ENCODE measurements at regions not wholly inside any gene's neighbourhood (a gene's known extent, or its start where the extent isn't known, plus 50 kb on each side); places are given as distances from the start of the nearest gene placed in this dataset.

- Mint-ChIP-seq H3K36me3 (ENCODE audit: low read depth) (no peaks in the 10 kb centered on the region), H3K27me3 (peaks cover 6% of the 10 kb centered on the region), H3K4me3 (no peak overlapping the region), H3K27ac (no peak overlapping the region), H3K4me1 (no peaks in the 10 kb centered on the region), H3K9me3 (peaks cover 13% of the 10 kb centered on the region)
- ChIA-PET POLR2A (no interaction called here), CTCF (no interaction called here)
- DNase-seq = no peak
These were observed 131.3 kb downstream of the CYSLTR2 start for GRCh38 chr13:48784916-48785548.

- peaks cover 1% of the 10 kb centered on the region for H3K27me3 Mint-ChIP-seq
- CTCF ChIA-PET = no interaction called here
- POLR2A ChIA-PET = no interaction called here
- DNase-seq = no peak
- no peaks in the 10 kb centered on the region for H3K36me3 Mint-ChIP-seq (ENCODE audit: low read depth)
- no peak overlapping the region for H3K4me3 Mint-ChIP-seq
- no peak overlapping the region for H3K27ac Mint-ChIP-seq
- no peaks in the 10 kb centered on the region for H3K9me3 Mint-ChIP-seq
- H3K4me1 Mint-ChIP-seq = no peaks in the 10 kb centered on the region
These were observed 136.5 kb downstream of the CYSLTR2 start for GRCh38 chr13:48790199-48790598.

- CTCF ChIA-PET = no interaction called here
- Mint-ChIP-seq H3K9me3 (no peaks in the 10 kb centered on the region), H3K27ac (no peak overlapping the region), H3K4me1 (no peaks in the 10 kb centered on the region), H3K4me3 (no peak overlapping the region), H3K27me3 (no peaks in the 10 kb centered on the region), H3K36me3 (ENCODE audit: low read depth) (no peaks in the 10 kb centered on the region)
- DNase-seq = no peak
- POLR2A ChIA-PET = no interaction called here
These were observed 137.2 kb downstream of the CYSLTR2 start for GRCh38 chr13:48790966-48791365.

GRCh38 chr13:48797127-48797526 is 143.4 kb downstream of the CYSLTR2 start:
- ChIA-PET POLR2A (no interaction called here), CTCF (interaction anchor here (1.0 kb wide), 2 partner anchors 11 to 279 kb away, joined by 3 to 4 read pairs; no protein-coding TSS in a partner anchor)
- H3K27ac Mint-ChIP-seq = no peak overlapping the region
- no peaks in the 10 kb centered on the region for H3K9me3 Mint-ChIP-seq
- H3K4me1 Mint-ChIP-seq = no peaks in the 10 kb centered on the region
- H3K27me3 Mint-ChIP-seq = peaks cover 5% of the 10 kb centered on the region
- no peak overlapping the region for H3K4me3 Mint-ChIP-seq
- DNase-seq = no peak
- H3K36me3 Mint-ChIP-seq (ENCODE audit: low read depth) = no peaks in the 10 kb centered on the region

GRCh38 chr13:48797761-48798160 is 144.0 kb downstream of the CYSLTR2 start:
- no peak for DNase-seq
- ChIA-PET POLR2A (no interaction called here), CTCF (interaction anchor here (0.5 to 1.0 kb wide), 2 partner anchors 278 to 627 kb away, joined by 3 to 5 read pairs; no protein-coding TSS in a partner anchor)
- Mint-ChIP-seq H3K9me3 (no peaks in the 10 kb centered on the region), H3K4me3 (no peak overlapping the region), H3K4me1 (no peaks in the 10 kb centered on the region), H3K27me3 (peaks cover 5% of the 10 kb centered on the region), H3K27ac (no peak overlapping the region), H3K36me3 (ENCODE audit: low read depth) (no peaks in the 10 kb centered on the region)

DNA sequence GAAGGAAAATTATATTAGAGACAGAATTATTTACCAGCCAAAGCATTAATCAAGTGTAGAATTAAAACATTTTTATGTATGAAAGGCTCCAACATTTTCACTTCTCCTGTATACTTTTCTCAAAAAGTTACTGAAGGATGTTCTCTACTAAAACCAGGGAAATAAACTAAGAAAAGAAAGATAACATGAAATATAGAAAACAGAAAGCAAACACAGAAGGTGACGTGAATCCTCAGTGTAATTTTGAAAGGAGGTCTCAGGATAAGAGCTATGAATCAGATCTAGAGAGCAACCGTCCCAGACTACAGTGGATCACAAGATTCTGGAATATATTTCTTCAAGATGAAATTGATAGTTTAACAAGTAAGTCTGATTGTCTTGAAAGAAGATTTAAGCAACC is 144.5 kb downstream of the CYSLTR2 start:
- Mint-ChIP-seq H3K27ac (no peak overlapping the region), H3K36me3 (ENCODE audit: low read depth) (no peaks in the 10 kb centered on the region), H3K27me3 (peaks cover 5% of the 10 kb centered on the region), H3K4me1 (no peaks in the 10 kb centered on the region), H3K9me3 (no peaks in the 10 kb centered on the region), H3K4me3 (no peak overlapping the region)
- no peak for DNase-seq
- POLR2A ChIA-PET = interaction anchor here (0.6 kb wide), 1 partner anchor 178 kb away, joined by 3 read pairs; no protein-coding TSS in a partner anchor
- CTCF ChIA-PET = interaction anchor here (0.5 to 1.0 kb wide), 3 partner anchors 220 to 628 kb away, joined by 3 to 5 read pairs (median 3); no protein-coding TSS in a partner anchor

GRCh38 chr13:48801255-48801654 is 147.5 kb downstream of the CYSLTR2 start:
- peaks cover 5% of the 10 kb centered on the region for H3K27me3 Mint-ChIP-seq
- H3K36me3 Mint-ChIP-seq (ENCODE audit: low read depth) = no peaks in the 10 kb centered on the region
- ChIA-PET POLR2A (no interaction called here), CTCF (interaction anchor here (0.6 to 1.1 kb wide), 3 partner anchors 95 to 200 kb away, joined by 3 to 4 read pairs (median 3); no protein-coding TSS in a partner anchor)
- peaks cover 2% of the 10 kb centered on the region for H3K9me3 Mint-ChIP-seq
- no peak overlapping the region for H3K27ac Mint-ChIP-seq
- H3K4me3 Mint-ChIP-seq = no peak overlapping the region
- no peak for DNase-seq
- H3K4me1 Mint-ChIP-seq = peaks cover 16% of the 10 kb centered on the region

GRCh38 chr13:48804821-48805601 is 151.3 kb downstream of the CYSLTR2 start:
- Mint-ChIP-seq H3K4me1 (peaks cover 20% of the 10 kb centered on the region), H3K36me3 (ENCODE audit: low read depth) (peaks cover 2% of the 10 kb centered on the region), H3K27ac (peak overlapping the region; percentile 31), H3K27me3 (no peaks in the 10 kb centered on the region), H3K9me3 (peaks cover 11% of the 10 kb centered on the region), H3K4me3 (no peak overlapping the region)
- ChIA-PET POLR2A (interaction anchor here (0.6 kb wide), 1 partner anchor 297 kb away, joined by 6 read pairs; no protein-coding TSS in a partner anchor), CTCF (interaction anchor here (0.6 to 1.3 kb wide), 2 partner anchors 11 to 697 kb away, joined by 4 read pairs; no protein-coding TSS in a partner anchor)
- no peak for DNase-seq

DNA sequence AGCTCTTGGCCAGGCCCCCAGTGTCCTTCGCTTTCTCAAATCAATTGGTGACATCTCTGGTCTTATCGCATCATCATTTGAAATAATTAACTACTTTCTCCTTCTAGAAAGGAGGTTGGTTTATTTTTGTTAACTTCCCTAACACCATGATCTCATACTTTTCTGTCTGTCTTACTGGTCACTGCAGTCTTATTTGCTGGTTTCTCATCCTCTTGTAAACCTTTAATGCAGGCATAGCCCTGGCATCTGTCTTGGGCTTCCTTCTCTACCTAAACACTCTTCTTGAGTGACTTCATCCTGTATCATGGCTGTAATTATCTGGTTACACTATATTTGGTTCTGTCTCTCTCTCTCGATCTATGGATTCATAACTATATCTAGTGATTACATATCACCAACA is 152.8 kb downstream of the CYSLTR2 start:
- CTCF ChIA-PET = interaction anchor here (0.7 kb wide), 1 partner anchor 17 kb away, joined by 3 read pairs; no protein-coding TSS in a partner anchor
- POLR2A ChIA-PET = no interaction called here

DNA sequence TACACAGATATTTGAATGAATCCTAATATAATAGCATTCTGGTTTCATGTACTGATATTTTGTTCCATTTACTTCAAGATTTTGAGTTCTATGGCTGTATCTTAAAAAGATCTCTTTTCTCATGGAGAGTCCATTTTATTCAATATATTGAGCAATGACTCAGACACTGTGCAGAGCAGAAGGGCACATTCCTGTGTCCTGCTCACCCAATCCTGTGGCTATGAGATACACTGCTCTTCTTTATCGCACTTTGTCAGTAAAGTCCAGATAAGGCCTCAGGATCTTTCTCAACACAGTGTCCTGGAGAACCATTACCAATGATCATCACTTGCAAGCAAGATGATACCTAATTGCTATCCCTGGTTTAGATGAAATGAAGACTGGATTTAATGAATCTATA is 155.0 kb downstream of the CYSLTR2 start:
- H3K36me3 Mint-ChIP-seq (ENCODE audit: low read depth) = peaks cover 2% of the 10 kb centered on the region
- H3K27me3 Mint-ChIP-seq = peaks cover 9% of the 10 kb centered on the region
- H3K4me3 Mint-ChIP-seq = no peak overlapping the region
- ChIA-PET POLR2A (no interaction called here), CTCF (interaction anchor here (1.8 kb wide), 1 partner anchor 12 kb away, joined by 4 read pairs; no protein-coding TSS in a partner anchor)
- no peak for DNase-seq
- H3K9me3 Mint-ChIP-seq = peaks cover 15% of the 10 kb centered on the region
- peaks cover 20% of the 10 kb centered on the region for H3K4me1 Mint-ChIP-seq
- no peak overlapping the region for H3K27ac Mint-ChIP-seq

More for the DNA sequence above, 152.8 kb downstream of the CYSLTR2 start:
- Mint-ChIP-seq H3K4me3 (no peak overlapping the region), H3K9me3 (peaks cover 15% of the 10 kb centered on the region), H3K36me3 (ENCODE audit: low read depth) (peaks cover 2% of the 10 kb centered on the region), H3K4me1 (peaks cover 20% of the 10 kb centered on the region), H3K27ac (no peak overlapping the region), H3K27me3 (no peaks in the 10 kb centered on the region)
- DNase-seq = no peak

DNA sequence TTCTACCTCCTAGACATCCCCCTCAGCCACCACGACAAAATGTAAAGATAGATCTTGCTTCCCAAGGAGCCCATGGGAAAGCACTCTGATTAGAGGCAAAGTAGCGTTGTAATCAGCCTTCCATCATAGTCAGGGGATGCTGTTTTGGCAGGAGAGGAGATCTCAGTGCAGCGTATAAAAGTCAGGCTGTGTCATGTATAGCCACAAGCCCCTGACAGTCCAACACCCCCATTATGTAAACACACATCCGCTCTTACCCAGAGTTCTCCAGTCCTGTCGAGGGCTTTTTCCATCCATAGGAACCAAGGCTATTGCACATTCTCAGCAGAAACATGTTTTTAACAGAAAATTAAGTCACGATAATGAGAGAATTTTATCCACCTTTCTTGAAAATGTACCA is 156.3 kb downstream of the CYSLTR2 start:
- H3K4me1 Mint-ChIP-seq = peaks cover 16% of the 10 kb centered on the region
- CTCF ChIA-PET = interaction anchor here (0.9 kb wide), 1 partner anchor 10 kb away, joined by 3 read pairs; no protein-coding TSS in a partner anchor
- POLR2A ChIA-PET = no interaction called here
- no peak overlapping the region for H3K27ac Mint-ChIP-seq
- DNase-seq = no peak
- H3K36me3 Mint-ChIP-seq (ENCODE audit: low read depth) = peaks cover 2% of the 10 kb centered on the region
- peaks cover 9% of the 10 kb centered on the region for H3K27me3 Mint-ChIP-seq
- no peak overlapping the region for H3K4me3 Mint-ChIP-seq
- peaks cover 13% of the 10 kb centered on the region for H3K9me3 Mint-ChIP-seq

- Mint-ChIP-seq H3K4me1 (peaks cover 13% of the 10 kb centered on the region), H3K36me3 (ENCODE audit: low read depth) (no peaks in the 10 kb centered on the region), H3K4me3 (no peak overlapping the region), H3K27me3 (peaks cover 9% of the 10 kb centered on the region), H3K9me3 (peaks cover 9% of the 10 kb centered on the region), H3K27ac (no peak overlapping the region)
- POLR2A ChIA-PET = no interaction called here
- no peak for DNase-seq
- CTCF ChIA-PET = interaction anchor here (0.6 to 1.0 kb wide), 2 partner anchors 9 to 545 kb away, joined by 3 to 4 read pairs; no protein-coding TSS in a partner anchor
These were observed 159.8 kb downstream of the CYSLTR2 start for GRCh38 chr13:48813518-48813917.

DNA sequence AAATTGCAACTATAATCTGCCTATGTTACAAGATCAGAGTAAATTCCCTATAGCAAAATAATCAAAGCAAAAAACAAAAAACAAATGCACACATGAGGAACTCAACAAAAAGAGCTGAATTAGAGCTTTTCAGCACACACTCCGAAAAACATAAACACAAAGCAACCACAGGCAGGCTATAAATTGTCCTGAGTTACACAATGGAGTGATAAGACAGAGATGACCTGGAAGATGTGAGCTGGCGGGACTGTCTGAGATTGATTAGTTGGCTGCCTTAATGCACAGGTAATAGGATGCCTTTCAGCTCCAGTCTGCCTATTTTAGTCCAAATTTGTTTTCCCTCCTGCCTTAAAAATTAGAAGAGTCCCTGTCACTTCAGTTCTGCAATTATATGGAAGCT is 159.0 kb upstream of the FNDC3A start:
- Mint-ChIP-seq H3K4me3 (no peak overlapping the region), H3K27ac (peak overlapping the region; percentile 39), H3K36me3 (ENCODE audit: low read depth) (no peaks in the 10 kb centered on the region), H3K27me3 (peaks cover 9% of the 10 kb centered on the region), H3K9me3 (peaks cover 2% of the 10 kb centered on the region), H3K4me1 (peaks cover 13% of the 10 kb centered on the region)
- no peak for DNase-seq
- ChIA-PET CTCF (interaction anchor here (0.8 kb wide), 1 partner anchor 180 kb away, joined by 3 read pairs; no protein-coding TSS in a partner anchor), POLR2A (interaction anchor here (0.5 kb wide), 1 partner anchor 159 kb away, joined by 4 read pairs; the partner anchor contains the start of gene FNDC3A)

All from activated CD4-positive, alpha-beta T cell treated with anti-CD3 and anti-CD28 coated beads, Interleukin-2, amount 10 ng/mL, durations not matched to agents 7 days and 5 days (primary cell).